ENCODE measurements at regions not wholly inside any gene's neighbourhood (a gene's known extent, or its start where the extent isn't known, plus 50 kb on each side); places are given as distances from the start of the nearest gene placed in this dataset.

DNA sequence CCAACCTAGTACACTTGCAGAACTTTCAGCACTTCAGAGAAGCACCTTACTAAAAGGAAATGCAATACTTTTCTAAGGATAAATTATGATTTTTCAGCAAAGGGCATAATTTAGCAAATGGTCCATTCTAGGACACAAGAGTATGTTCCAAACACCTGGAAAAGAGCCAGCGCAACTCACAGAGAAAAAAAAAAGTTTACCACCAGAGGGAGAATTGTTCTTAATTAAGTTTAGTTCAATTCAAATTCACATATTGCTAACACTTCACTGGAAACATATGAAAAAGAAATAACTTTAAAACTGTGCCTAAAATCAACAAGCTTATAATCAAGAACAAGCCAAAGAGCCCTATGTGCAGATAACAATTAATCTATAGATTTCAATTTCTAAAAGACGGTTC lies 338.1 kb downstream of the SEC16B start:
- Histone ChIP-seq H3K9me3 (ENCODE audit: control insufficient read depth in 4 of 4, insufficient read depth in 3 of 4, low read length in 3 of 4) (no peaks in the 10 kb centered on the region), H3K27me3 (ENCODE audit: control insufficient read depth in 3 of 3, insufficient read depth in 3 of 3, low read length in 2 of 3) (no peaks in the 10 kb centered on the region), H3K36me3 (ENCODE audit: control insufficient read depth in 4 of 4, insufficient read depth in 4 of 4, low read length in 4 of 4) (no peaks in the 10 kb centered on the region), H3K9ac (ENCODE audit: insufficient read depth in 1 of 2, low read length in 2 of 2) (no peak overlapping the region), H3K4me1 (ENCODE audit: control insufficient read depth in 5 of 5, insufficient read depth in 5 of 5, low read length in 5 of 5) (no peaks in the 10 kb centered on the region), H3K4me3 (no peak overlapping the region), H3K27ac (ENCODE audit: low read depth in 1 of 2, low read length in 1 of 2) (no peak overlapping the region)
- ATAC-seq (ENCODE audit: insufficient read depth, low FRiP score) (no peak), DNase-seq (no peak)
- TF ChIP-seq, protein P1, sequence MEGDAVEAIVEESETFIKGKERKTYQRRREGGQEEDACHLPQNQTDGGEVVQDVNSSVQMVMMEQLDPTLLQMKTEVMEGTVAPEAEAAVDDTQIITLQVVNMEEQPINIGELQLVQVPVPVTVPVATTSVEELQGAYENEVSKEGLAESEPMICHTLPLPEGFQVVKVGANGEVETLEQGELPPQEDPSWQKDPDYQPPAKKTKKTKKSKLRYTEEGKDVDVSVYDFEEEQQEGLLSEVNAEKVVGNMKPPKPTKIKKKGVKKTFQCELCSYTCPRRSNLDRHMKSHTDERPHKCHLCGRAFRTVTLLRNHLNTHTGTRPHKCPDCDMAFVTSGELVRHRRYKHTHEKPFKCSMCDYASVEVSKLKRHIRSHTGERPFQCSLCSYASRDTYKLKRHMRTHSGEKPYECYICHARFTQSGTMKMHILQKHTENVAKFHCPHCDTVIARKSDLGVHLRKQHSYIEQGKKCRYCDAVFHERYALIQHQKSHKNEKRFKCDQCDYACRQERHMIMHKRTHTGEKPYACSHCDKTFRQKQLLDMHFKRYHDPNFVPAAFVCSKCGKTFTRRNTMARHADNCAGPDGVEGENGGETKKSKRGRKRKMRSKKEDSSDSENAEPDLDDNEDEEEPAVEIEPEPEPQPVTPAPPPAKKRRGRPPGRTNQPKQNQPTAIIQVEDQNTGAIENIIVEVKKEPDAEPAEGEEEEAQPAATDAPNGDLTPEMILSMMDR (IDR thresholded peaks at IDR 0.05; ENCODE audit: control extremely low read depth, extremely low read depth): no peak
- 86 to 95% methylated on average over 2 of the region's 2 CpGs for WGBS, 2 donors

GRCh38 chr1:177629526-177629925 lies 340.3 kb downstream of the SEC16B start:
- H3K27ac ChIP-seq (ENCODE audit: low read depth in 1 of 2, low read length in 1 of 2): no peak overlapping the region
- H3K4me3 ChIP-seq: no peak overlapping the region
- H3K4me1 ChIP-seq (ENCODE audit: control insufficient read depth in 5 of 5, insufficient read depth in 5 of 5, low read length in 5 of 5): no peaks in the 10 kb centered on the region
- TF ChIP-seq, protein P1 (IDR thresholded peaks at IDR 0.05; ENCODE audit: control extremely low read depth, extremely low read depth): no peak
- H3K9me3 ChIP-seq (ENCODE audit: control insufficient read depth in 4 of 4, insufficient read depth in 3 of 4, low read length in 3 of 4): no peaks in the 10 kb centered on the region
- no peaks in the 10 kb centered on the region for H3K36me3 ChIP-seq (ENCODE audit: control insufficient read depth in 4 of 4, insufficient read depth in 4 of 4, low read length in 4 of 4)
- 76 to 83% methylated on average over 1 of the region's 1 CpG for WGBS, 2 donors
- no peaks in the 10 kb centered on the region for H3K27me3 ChIP-seq (ENCODE audit: control insufficient read depth in 3 of 3, insufficient read depth in 3 of 3, low read length in 2 of 3)
- no peak for ATAC-seq (ENCODE audit: insufficient read depth, low FRiP score)
- no peak for DNase-seq
- H3K9ac ChIP-seq (ENCODE audit: insufficient read depth in 1 of 2, low read length in 2 of 2): no peak overlapping the region

DNA sequence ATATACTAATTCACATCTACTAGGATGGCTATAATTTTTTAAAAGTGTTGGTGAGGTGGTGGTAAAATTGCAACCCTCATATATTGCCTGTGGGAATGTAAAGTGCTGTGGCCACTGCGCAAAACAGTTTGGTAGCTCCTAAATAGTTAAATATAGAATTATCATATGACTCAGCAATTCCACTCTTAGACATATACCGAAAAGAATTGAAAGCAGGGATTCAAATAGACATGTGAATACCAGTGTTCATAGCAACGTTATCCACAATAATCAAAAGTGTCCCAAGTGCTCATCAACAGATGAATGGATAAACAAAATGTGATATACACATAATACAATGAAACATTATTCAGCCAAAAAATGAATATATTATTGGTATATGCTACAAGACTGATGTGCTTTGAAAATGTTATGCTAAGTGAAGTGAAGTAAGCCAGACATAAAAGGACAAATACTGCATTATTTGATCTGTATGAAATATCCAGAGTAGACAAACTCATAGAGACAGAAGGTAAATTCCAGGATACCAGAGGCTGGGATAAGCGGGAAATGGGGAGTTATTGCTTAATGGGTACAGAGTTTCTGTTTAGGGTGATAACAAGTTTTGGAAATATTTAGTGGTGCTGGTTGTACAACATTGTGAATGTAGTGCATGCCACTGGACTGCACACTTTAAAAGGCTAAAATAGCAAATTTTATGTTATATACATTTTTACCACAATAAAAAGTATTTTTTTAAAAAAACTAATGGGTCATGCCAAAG lies 342.5 kb downstream of the SEC16B start:
- DNase-seq (no peak), ATAC-seq (ENCODE audit: insufficient read depth, low FRiP score) (no peak)
- H3K36me3 ChIP-seq (ENCODE audit: control insufficient read depth in 4 of 4, insufficient read depth in 4 of 4, low read length in 4 of 4): no peaks in the 10 kb centered on the region
- H3K9ac ChIP-seq (ENCODE audit: insufficient read depth in 1 of 2, low read length in 2 of 2): no peak overlapping the region
- 85 to 90% methylated on average over 4 of the region's 4 CpGs for WGBS, 2 donors
- no peak overlapping the region for H3K27ac ChIP-seq (ENCODE audit: low read depth in 1 of 2, low read length in 1 of 2)
- H3K4me3 ChIP-seq: no peak overlapping the region
- peaks cover 0 to 3% (median 0%) of the 10 kb centered on the region in 5 donors for H3K4me1 ChIP-seq (ENCODE audit: control insufficient read depth in 5 of 5, insufficient read depth in 5 of 5, low read length in 5 of 5)
- H3K27me3 ChIP-seq (ENCODE audit: control insufficient read depth in 3 of 3, insufficient read depth in 3 of 3, low read length in 2 of 3): no peaks in the 10 kb centered on the region
- no peaks in the 10 kb centered on the region for H3K9me3 ChIP-seq (ENCODE audit: control insufficient read depth in 4 of 4, insufficient read depth in 3 of 4, low read length in 3 of 4)
- TF ChIP-seq, protein P1 (IDR thresholded peaks at IDR 0.05; ENCODE audit: control extremely low read depth, extremely low read depth): no peak

Measured in lung (tissue), 11 donors.